ENCODE measurements at regions not wholly inside any gene's neighbourhood (a gene's known extent, or its start where the extent isn't known, plus 50 kb on each side); places are given as distances from the start of the nearest gene placed in this dataset.
"Not testable (repeated sequence)": the region's sequence is repeated elsewhere in the genome, so short reads cannot be mapped to it uniquely, and the experiment has no call there.

- DNase-seq, result no peak
Measured at GRCh38 chr10:2049560-2049959, 312.2 kb upstream of the ADARB2 start.

- no peak for DNase-seq
Measured at GRCh38 chr10:2048337-2048973, 311.1 kb upstream of the ADARB2 start.

GRCh38 chr10:2047679-2048078 is 310.4 kb upstream of the ADARB2 start:
- no peak for DNase-seq

- DNase-seq, result no peak
Measured at GRCh38 chr10:2043379-2043778, 306.1 kb upstream of the ADARB2 start.

- DNase-seq, result no peak
Measured at GRCh38 chr10:2038036-2038435, 300.7 kb upstream of the ADARB2 start.

GRCh38 chr10:2037246-2037645 is 299.9 kb upstream of the ADARB2 start:
- DNase-seq, result no peak

- DNase-seq, result no peak
Measured at GRCh38 chr10:2036209-2036608, 298.9 kb upstream of the ADARB2 start.

- no peak for DNase-seq
Measured at GRCh38 chr10:2030046-2030445, 292.7 kb upstream of the ADARB2 start.

GRCh38 chr10:2026936-2027335 is 289.6 kb upstream of the ADARB2 start:
- peak in 1 of 2 experiments; percentile 1 for DNase-seq

GRCh38 chr10:2024750-2025149 is 287.4 kb upstream of the ADARB2 start:
- DNase-seq, result not testable (repeated sequence)

- no peak for DNase-seq
Measured at GRCh38 chr10:2023687-2024086, 286.4 kb upstream of the ADARB2 start.

GRCh38 chr10:2022401-2022800 is 285.1 kb upstream of the ADARB2 start:
- no peak for DNase-seq

- DNase-seq, result no peak
Measured at GRCh38 chr10:2020836-2021235, 283.5 kb upstream of the ADARB2 start.

GRCh38 chr10:2019803-2020202 is 282.5 kb upstream of the ADARB2 start:
- no peak for DNase-seq

- no peak for DNase-seq
Measured at GRCh38 chr10:2019281-2019680, 282.0 kb upstream of the ADARB2 start.

- DNase-seq, result no peak
Measured at GRCh38 chr10:2014541-2014940, 277.2 kb upstream of the ADARB2 start.

GRCh38 chr10:2012209-2012608 is 274.9 kb upstream of the ADARB2 start:
- DNase-seq, result no peak

- DNase-seq, result no peak
Measured at GRCh38 chr10:2011106-2011716, 273.9 kb upstream of the ADARB2 start.

GRCh38 chr10:2005546-2005945 is 268.2 kb upstream of the ADARB2 start:
- DNase-seq, result no peak

GRCh38 chr10:1992930-1993329 is 255.6 kb upstream of the ADARB2 start:
- DNase-seq, result no peak

- DNase-seq, result no peak
Measured at GRCh38 chr10:1989090-1989489, 251.8 kb upstream of the ADARB2 start.

- DNase-seq, result no peak
Measured at GRCh38 chr10:1981976-1982375, 244.7 kb upstream of the ADARB2 start.

GRCh38 chr10:1980459-1980858 is 243.1 kb upstream of the ADARB2 start:
- no peak for DNase-seq

GRCh38 chr10:1978584-1978983 is 241.3 kb upstream of the ADARB2 start:
- DNase-seq, result peak; percentile 10 to 57

- DNase-seq, result peak; percentile 46 to 86
Measured at GRCh38 chr10:1977461-1977860, 240.1 kb upstream of the ADARB2 start.
